Prostate gland (tissue), 2 donors: ENCODE measurements at regions not wholly inside any gene's neighbourhood (a gene's known extent, or its start where the extent isn't known, plus 50 kb on each side); places are given as distances from the start of the nearest gene placed in this dataset.
"Not testable (repeated sequence)": the region's sequence is repeated elsewhere in the genome, so short reads cannot be mapped to it uniquely, and the experiment has no call there.

Experiments
- DNase-seq: peaks from one replicate; pipeline ENCODE4 v3.0.0-alpha.2; 2019; ENCODE audit warnings: low spot score
- H3K27ac ChIP-seq, 2 donors: fragments of 200-600 bp; sonication (generic); 2 replicates each; pipeline ENCODE4 v1.5.1; 2017 to 2019
- H3K27me3 ChIP-seq: fragments of 200-600 bp; sonication (generic); replicated peaks from 2 replicates; pipeline ENCODE4 v1.5.1; 2019; ENCODE audit not compliant: insufficient read depth
- H3K36me3 ChIP-seq, 2 donors: fragments of 200-600 bp; sonication (generic); 1 replicate in 1 of 2; 2 replicates in 1 of 2; pipeline versions ENCODE4 v1.5.1 to v1.8.1; 2017 to 2019
- H3K4me1 ChIP-seq: fragments of 200-600 bp; sonication (generic); replicated peaks from 2 replicates; pipeline ENCODE4 v1.5.1; 2019
- H3K4me3 ChIP-seq, 2 donors: fragments of 200-600 bp; sonication (generic); 2 replicates each; pipeline ENCODE4 v1.5.1; 2017 to 2019
- H3K9me3 ChIP-seq: fragments of 200-600 bp; sonication (generic); 2 replicates; pipeline ENCODE4 v1.5.1; 2017
- POLR2A ChIP-seq: fragments of 450-650 bp; IDR thresholded peaks from one replicate; pipeline ENCODE4 v1.6.1; 2016; ENCODE audit warnings: antibody characterized with exemption, mild to moderate bottlenecking
- POLR2AphosphoS5 ChIP-seq: sonication (generic); formaldehyde crosslinking; IDR thresholded peaks from one replicate; pipeline ENCODE4 v1.6.1; 2017; ENCODE audit warnings: antibody characterized with exemption
- WGBS: methylation state at CpG from one replicate; pipeline ENCODE4 v1.1.5; 2018; 5-methylcytosine and 5-hydroxymethylcytosine counted together
- intact Hi-C: fragments of 100-400 bp; cut with DNase I; formaldehyde crosslinking; loops from one replicate; pipeline ENCODE4 v1.14.2; 2022
- TF ChIP-seq, protein P1 (sequence below), 4 experiments: fragments of 200-600 bp in 2 of 4; fragments of 450-650 bp in 2 of 4; sonication (generic) in 2 of 4; IDR thresholded peaks; 1 replicate in 3 of 4; 2 replicates in 1 of 4; pipeline ENCODE4 v1.5.1; 2016 to 2019; ENCODE audit warnings: antibody characterized with exemption in 4 of 4, mild to moderate bottlenecking in 2 of 4, moderate library complexity in 2 of 4

DNA sequence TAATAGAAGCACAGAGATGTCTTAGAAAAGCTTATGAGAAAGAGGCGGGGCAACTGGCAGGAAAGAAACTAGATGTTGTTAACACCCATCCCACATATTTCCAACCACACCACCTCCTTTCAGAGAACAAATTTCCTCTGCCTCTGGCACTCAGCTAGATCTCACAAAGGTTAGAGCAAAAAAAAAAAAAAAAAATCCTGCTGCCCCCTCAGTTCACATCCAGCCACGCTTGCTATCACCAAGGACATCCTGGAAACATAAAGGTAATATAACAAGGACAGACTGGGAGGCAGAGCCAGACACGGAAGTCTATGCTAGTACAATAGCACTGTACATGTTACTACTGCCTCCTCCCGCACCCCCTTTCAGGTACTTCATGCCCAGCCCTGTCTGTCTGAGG is 238.0 kb upstream of the PTGER4 start:
- Histone ChIP-seq H3K4me3 (no peak overlapping the region), H3K36me3 (no peaks in the 10 kb centered on the region), H3K27me3 (no peaks in the 10 kb centered on the region), H3K27ac (no peak overlapping the region), H3K4me1 (no peaks in the 10 kb centered on the region), H3K9me3 (no peaks in the 10 kb centered on the region)
- 46% methylated on average over 4 of the region's 4 CpGs for WGBS
- intact Hi-C loops: no loop called here
- no peak for DNase-seq
- TF ChIP-seq, protein P1, sequence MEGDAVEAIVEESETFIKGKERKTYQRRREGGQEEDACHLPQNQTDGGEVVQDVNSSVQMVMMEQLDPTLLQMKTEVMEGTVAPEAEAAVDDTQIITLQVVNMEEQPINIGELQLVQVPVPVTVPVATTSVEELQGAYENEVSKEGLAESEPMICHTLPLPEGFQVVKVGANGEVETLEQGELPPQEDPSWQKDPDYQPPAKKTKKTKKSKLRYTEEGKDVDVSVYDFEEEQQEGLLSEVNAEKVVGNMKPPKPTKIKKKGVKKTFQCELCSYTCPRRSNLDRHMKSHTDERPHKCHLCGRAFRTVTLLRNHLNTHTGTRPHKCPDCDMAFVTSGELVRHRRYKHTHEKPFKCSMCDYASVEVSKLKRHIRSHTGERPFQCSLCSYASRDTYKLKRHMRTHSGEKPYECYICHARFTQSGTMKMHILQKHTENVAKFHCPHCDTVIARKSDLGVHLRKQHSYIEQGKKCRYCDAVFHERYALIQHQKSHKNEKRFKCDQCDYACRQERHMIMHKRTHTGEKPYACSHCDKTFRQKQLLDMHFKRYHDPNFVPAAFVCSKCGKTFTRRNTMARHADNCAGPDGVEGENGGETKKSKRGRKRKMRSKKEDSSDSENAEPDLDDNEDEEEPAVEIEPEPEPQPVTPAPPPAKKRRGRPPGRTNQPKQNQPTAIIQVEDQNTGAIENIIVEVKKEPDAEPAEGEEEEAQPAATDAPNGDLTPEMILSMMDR (IDR thresholded peaks at IDR 0.05): no peak

DNA sequence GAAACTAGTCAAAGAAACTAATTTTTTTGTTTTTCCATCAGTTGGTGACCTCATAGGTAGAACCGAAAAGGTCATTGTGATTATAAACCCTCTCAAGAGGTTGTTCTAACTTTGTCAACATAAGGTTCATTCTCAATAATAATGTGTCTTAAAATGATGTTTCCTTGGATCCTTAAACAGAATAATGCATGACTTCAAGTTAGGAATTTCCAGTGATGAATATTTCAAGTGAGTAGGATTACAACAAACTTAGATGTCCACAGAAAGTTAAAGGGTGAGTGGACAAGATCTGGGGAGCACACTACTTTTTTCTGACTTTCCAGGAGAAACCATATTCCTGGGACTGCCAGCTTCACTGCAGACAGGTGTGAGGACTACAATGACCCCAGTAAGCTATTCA is 239.0 kb upstream of the PTGER4 start:
- WGBS: 91% methylated on average over 1 of the region's 1 CpG
- Histone ChIP-seq H3K9me3 (no peaks in the 10 kb centered on the region), H3K27me3 (no peaks in the 10 kb centered on the region), H3K4me1 (no peaks in the 10 kb centered on the region), H3K4me3 (no peak overlapping the region), H3K36me3 (no peaks in the 10 kb centered on the region), H3K27ac (no peak overlapping the region)
- no peak for TF ChIP-seq POLR2A
- TF ChIP-seq, protein P1 (IDR thresholded peaks at IDR 0.05): no peak
- no peak for TF ChIP-seq POLR2AphosphoS5
- intact Hi-C loops: no loop called here
- DNase-seq: no peak

DNA sequence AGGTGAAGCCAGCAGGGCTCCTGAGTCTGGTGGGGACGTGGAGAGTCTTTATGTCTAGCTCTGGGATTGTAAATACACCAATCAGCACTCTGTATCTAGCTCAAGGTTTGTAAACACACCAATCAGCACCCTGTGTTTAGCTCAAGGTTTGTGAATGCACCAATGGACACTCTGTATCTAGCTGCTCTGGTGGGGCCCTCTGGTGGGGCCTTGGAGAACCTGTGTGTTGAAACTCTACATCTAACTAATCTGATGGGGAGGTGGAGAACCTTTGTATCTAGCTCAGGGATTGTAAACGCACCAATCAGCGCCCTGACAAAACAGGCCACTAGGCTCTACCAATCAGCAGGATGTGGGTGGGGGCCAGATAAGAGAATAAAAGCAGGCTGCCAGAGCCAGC is 240.6 kb upstream of the PTGER4 start:
- DNase-seq, intact Hi-C loops, H3K9me3 ChIP-seq, H3K27me3 ChIP-seq, H3K4me1 ChIP-seq, H3K27ac ChIP-seq, H3K4me3 ChIP-seq, H3K36me3 ChIP-seq: not testable (repeated sequence)
- WGBS: 90% methylated on average over 3 of the region's 3 CpGs

DNA sequence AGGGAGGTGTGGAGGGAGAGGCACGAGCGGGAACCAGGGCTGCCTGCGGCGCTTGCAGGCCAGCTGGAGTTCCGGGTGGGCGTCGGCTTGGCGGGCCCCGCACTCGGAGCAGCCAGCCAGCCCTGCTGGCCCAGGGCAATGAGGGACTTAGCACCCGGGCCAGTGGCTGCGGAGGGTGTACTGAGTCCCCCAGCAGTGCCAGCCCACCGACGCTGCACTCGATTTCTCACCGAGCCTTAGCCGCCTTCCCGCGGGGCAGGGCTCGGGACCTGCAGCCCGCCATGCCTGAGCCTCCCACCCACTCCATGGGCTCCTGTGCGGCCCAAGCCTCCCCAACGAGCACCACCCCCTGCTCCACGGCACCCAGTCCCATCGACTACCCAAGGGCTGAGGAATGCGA is 241.1 kb upstream of the PTGER4 start:
- H3K27me3 ChIP-seq, DNase-seq, H3K4me3 ChIP-seq, H3K9me3 ChIP-seq, intact Hi-C loops, H3K36me3 ChIP-seq, H3K4me1 ChIP-seq, H3K27ac ChIP-seq: not testable (repeated sequence)
- WGBS: 100% methylated on average over 7 of the region's 26 CpGs

DNA sequence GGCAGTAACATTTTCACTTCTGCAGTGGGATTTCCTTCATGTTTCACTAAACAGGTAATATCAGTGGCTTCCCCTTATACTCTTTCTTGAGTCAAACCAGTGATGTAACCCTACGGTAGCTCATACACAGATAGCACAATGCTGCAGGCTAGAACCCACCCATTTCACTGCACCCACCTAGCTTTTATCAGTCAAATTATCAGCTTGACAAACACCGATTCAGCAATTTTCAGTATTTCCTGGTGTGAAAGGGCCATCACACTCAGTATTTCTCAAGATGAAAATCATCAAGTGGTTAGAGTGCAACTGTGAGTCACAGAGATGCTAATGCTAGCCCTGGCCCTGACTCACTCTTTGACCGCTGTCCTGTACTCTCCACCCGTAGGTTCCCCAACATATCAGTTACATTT is 242.3 kb upstream of the PTGER4 start:
- Histone ChIP-seq H3K36me3 (no peaks in the 10 kb centered on the region), H3K27ac (no peak overlapping the region), H3K4me3 (no peak overlapping the region), H3K27me3 (no peaks in the 10 kb centered on the region), H3K4me1 (no peaks in the 10 kb centered on the region), H3K9me3 (no peaks in the 10 kb centered on the region)
- WGBS: 88% methylated on average over 4 of the region's 4 CpGs
- intact Hi-C loops: no loop called here
- DNase-seq: no peak
- TF ChIP-seq, protein P1 (IDR thresholded peaks at IDR 0.05): no peak
- TF ChIP-seq POLR2A (no peak), POLR2AphosphoS5 (no peak)

DNA sequence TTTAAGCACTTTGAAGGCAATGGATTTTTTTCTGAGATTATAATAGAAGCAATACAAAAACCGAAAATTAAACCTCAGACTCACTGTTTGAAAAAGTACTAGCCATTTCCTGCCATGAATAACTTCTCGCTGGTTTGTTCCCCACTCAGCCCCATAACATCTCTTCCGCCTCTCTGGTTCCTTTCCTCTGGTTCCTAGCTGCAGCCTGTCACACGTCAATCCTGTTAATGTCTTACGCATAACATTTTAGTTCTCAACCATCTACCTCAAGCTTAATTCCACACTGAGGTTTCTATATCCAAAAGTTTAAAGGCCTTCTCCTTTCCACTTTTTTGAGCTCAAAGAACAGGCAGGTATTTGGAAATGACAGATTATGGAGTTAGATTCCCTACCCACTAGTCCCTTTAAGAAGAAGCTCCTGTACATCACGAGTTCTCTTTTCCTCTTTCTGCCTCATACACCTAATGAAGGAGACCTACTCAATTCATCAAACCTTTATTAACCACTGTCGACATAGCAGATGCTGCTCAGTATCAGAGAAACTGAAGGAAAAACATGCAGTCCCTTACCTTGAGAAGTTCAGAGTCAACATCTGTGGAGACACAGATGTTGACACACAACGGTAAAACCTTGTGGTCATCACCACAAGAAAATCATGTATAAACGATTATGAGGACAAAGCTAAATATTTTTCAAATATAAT is 243.0 kb upstream of the PTGER4 start:
- intact Hi-C loops: no loop called here
- 78% methylated on average over 9 of the region's 9 CpGs for WGBS
- TF ChIP-seq POLR2A: no peak
- no peak for TF ChIP-seq POLR2AphosphoS5
- TF ChIP-seq, protein P1 (IDR thresholded peaks at IDR 0.05): no peak
- Histone ChIP-seq H3K27ac (no peak overlapping the region), H3K4me3 (no peak overlapping the region), H3K9me3 (no peaks in the 10 kb centered on the region), H3K36me3 (no peaks in the 10 kb centered on the region), H3K27me3 (no peaks in the 10 kb centered on the region), H3K4me1 (no peaks in the 10 kb centered on the region)
- no peak for DNase-seq

DNA sequence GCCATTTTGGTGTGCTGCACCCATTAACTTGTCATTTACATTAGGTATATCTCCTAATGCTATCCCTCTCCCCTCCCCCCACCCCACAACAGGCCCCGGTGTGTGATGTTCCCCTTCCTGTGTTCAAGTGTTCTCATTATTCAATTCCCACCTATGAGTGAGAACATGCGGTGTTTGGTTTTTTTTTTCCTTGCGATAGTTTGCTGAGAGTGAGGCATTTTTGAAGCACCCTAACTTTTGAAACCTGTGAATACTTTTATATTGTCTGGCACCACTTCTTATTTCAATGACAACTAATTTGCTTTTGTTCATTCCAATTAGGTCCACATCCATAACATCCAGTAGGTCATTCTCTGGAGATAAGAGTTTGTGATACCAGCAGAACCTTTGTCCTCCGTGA is 244.0 kb upstream of the PTGER4 start:
- H3K4me3 ChIP-seq, H3K27me3 ChIP-seq, H3K4me1 ChIP-seq, H3K9me3 ChIP-seq, intact Hi-C loops, H3K36me3 ChIP-seq, DNase-seq, H3K27ac ChIP-seq: not testable (repeated sequence)
- WGBS: 88% methylated on average over 4 of the region's 4 CpGs
